Cerebellar cortex (tissue), 1 donor: ENCODE measurements at regions not wholly inside any gene's neighbourhood (a gene's known extent, or its start where the extent isn't known, plus 50 kb on each side); places are given as distances from the start of the nearest gene placed in this dataset.

Experiments
- DNase-seq: peaks from one replicate; pipeline ENCODE4 v3.0.0-alpha.2; 2015; ENCODE audit warnings: low spot score

GRCh38 chr3:193989186-193989585 lies 146.8 kb upstream of the HES1 start:
- DNase-seq = no peak

GRCh38 chr3:193991666-193992424 lies 144.1 kb upstream of the HES1 start:
- no peak for DNase-seq

GRCh38 chr3:193992425-193993037 lies 143.4 kb upstream of the HES1 start:
- no peak for DNase-seq

- DNase-seq = no peak
These were observed 139.7 kb upstream of the HES1 start for GRCh38 chr3:193996221-193996620.

GRCh38 chr3:193996641-193997089 lies 139.3 kb upstream of the HES1 start:
- DNase-seq = no peak

GRCh38 chr3:193997228-193998122 lies 138.5 kb upstream of the HES1 start:
- no peak for DNase-seq

GRCh38 chr3:193998123-193998448 lies 137.9 kb upstream of the HES1 start:
- no peak for DNase-seq

- no peak for DNase-seq
These were observed 137.2 kb upstream of the HES1 start for GRCh38 chr3:193998628-193999195.

- no peak for DNase-seq
These were observed 135.8 kb upstream of the HES1 start for GRCh38 chr3:194000100-194000499.

GRCh38 chr3:194000712-194001111 lies 135.2 kb upstream of the HES1 start:
- DNase-seq = no peak

- no peak for DNase-seq
These were observed 134.1 kb upstream of the HES1 start for GRCh38 chr3:194001728-194002459.

- DNase-seq = no peak
These were observed 132.6 kb upstream of the HES1 start for GRCh38 chr3:194003114-194004057.

GRCh38 chr3:194005930-194006501 lies 129.9 kb upstream of the HES1 start:
- DNase-seq = no peak

- DNase-seq = no peak
These were observed 128.2 kb upstream of the HES1 start for GRCh38 chr3:194007592-194008337.

- DNase-seq = no peak
These were observed 126.9 kb upstream of the HES1 start for GRCh38 chr3:194009019-194009418.

- no peak for DNase-seq
These were observed 125.9 kb upstream of the HES1 start for GRCh38 chr3:194009892-194010533.

GRCh38 chr3:194011807-194012206 lies 124.1 kb upstream of the HES1 start:
- no peak for DNase-seq

- no peak for DNase-seq
These were observed 122.0 kb upstream of the HES1 start for GRCh38 chr3:194013928-194014327.

GRCh38 chr3:194014756-194015155 lies 121.2 kb upstream of the HES1 start:
- DNase-seq = no peak
